ENCODE measurements at regions not wholly inside any gene's neighbourhood (a gene's known extent, or its start where the extent isn't known, plus 50 kb on each side); places are given as distances from the start of the nearest gene placed in this dataset.

- no peak for TF ChIP-seq CTCF (IDR thresholded peaks at IDR 0.05)
- Mint-ChIP-seq H3K4me1 (ENCODE audit: low read depth) (no peaks in the 10 kb centered on the region), H3K36me3 (ENCODE audit: low read depth) (no peaks in the 10 kb centered on the region), H3K4me3 (no peak overlapping the region), H3K27me3 (no peaks in the 10 kb centered on the region), H3K27ac (no peak overlapping the region), H3K9me3 (peaks cover 13% of the 10 kb centered on the region)
- no peak for DNase-seq
- no peak overlapping the region for H3K4me3 ChIP-seq (ENCODE audit: low read length)
- no peak for ATAC-seq (ENCODE audit: poor library complexity)
- H3K36me3 ChIP-seq (ENCODE audit: insufficient read depth, low read length): no peaks in the 10 kb centered on the region
- intact Hi-C loops (cut with DNase I, micrococcal nuclease): no loop called here
- CTCF ChIA-PET: no interaction called here
- no peaks in the 10 kb centered on the region for H3K4me1 ChIP-seq (ENCODE audit: insufficient read depth, low read length)
- no peaks in the 10 kb centered on the region for H3K27me3 ChIP-seq (ENCODE audit: control insufficient read depth in 1 of 2, insufficient read depth in 2 of 2, low read length in 2 of 2)
- H3K27ac ChIP-seq (ENCODE audit: low read depth in 1 of 2, low read length in 2 of 2): no peak overlapping the region
- POLR2A ChIA-PET: no interaction called here
- peaks cover 0 to 14% of the 10 kb centered on the region in 2 experiments for H3K9me3 ChIP-seq (ENCODE audit: control insufficient read depth in 1 of 2, insufficient read depth in 1 of 2, low read length in 2 of 2)
These were observed 730.7 kb downstream of the CDH11 start for GRCh38 chr16:64391063-64391600.

GRCh38 chr16:64390102-64390501 is 731.8 kb downstream of the CDH11 start:
- Mint-ChIP-seq H3K9me3 (peaks cover 15% of the 10 kb centered on the region), H3K4me3 (no peak overlapping the region), H3K36me3 (ENCODE audit: low read depth) (no peaks in the 10 kb centered on the region), H3K4me1 (ENCODE audit: low read depth) (no peaks in the 10 kb centered on the region), H3K27me3 (no peaks in the 10 kb centered on the region), H3K27ac (no peak overlapping the region)
- ChIA-PET POLR2A (no interaction called here), CTCF (no interaction called here)
- H3K4me1 ChIP-seq (ENCODE audit: insufficient read depth, low read length): no peaks in the 10 kb centered on the region
- intact Hi-C loops (cut with DNase I, micrococcal nuclease): no loop called here
- H3K36me3 ChIP-seq (ENCODE audit: insufficient read depth, low read length): no peaks in the 10 kb centered on the region
- no peak for DNase-seq
- H3K4me3 ChIP-seq (ENCODE audit: low read length): no peak overlapping the region
- no peak for TF ChIP-seq CTCF (IDR thresholded peaks at IDR 0.05)
- ATAC-seq (ENCODE audit: poor library complexity): no peak
- no peaks in the 10 kb centered on the region for H3K27me3 ChIP-seq (ENCODE audit: control insufficient read depth in 1 of 2, insufficient read depth in 2 of 2, low read length in 2 of 2)
- H3K9me3 ChIP-seq (ENCODE audit: control insufficient read depth in 1 of 2, insufficient read depth in 1 of 2, low read length in 2 of 2): peaks cover 0 to 16% of the 10 kb centered on the region in 2 experiments
- no peak overlapping the region for H3K27ac ChIP-seq (ENCODE audit: low read depth in 1 of 2, low read length in 2 of 2)

DNA sequence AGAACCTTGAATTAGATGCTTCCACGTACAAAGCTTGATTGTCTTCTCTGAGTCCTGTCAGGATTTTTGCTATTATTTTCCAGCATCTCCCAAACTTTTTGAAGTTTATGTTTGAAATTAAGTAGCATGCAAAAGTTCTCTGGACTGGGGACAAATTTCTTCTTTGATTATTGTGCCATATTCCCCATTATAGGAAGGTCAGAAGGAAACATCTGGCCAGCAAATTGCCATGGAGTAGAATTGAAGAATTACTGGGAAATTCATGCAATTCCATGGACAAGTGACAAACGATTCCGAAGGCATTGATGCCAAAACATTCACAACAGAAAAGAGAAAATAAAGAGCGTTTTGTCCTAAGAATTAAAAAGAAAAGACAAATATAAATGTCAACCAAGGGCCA is 737.2 kb downstream of the CDH11 start:
- ChIA-PET POLR2A (no interaction called here), CTCF (no interaction called here)
- no peak overlapping the region for H3K27ac Mint-ChIP-seq
- Histone ChIP-seq H3K4me3 (ENCODE audit: low read length) (no peak overlapping the region), H3K9me3 (ENCODE audit: control insufficient read depth in 1 of 2, insufficient read depth in 1 of 2, low read length in 2 of 2) (peaks cover 13 to 14% of the 10 kb centered on the region in 2 experiments), H3K36me3 (ENCODE audit: insufficient read depth, low read length) (no peaks in the 10 kb centered on the region), H3K27me3 (ENCODE audit: control insufficient read depth in 1 of 2, insufficient read depth in 2 of 2, low read length in 2 of 2) (no peaks in the 10 kb centered on the region), H3K4me1 (ENCODE audit: insufficient read depth, low read length) (no peaks in the 10 kb centered on the region), H3K27ac (ENCODE audit: low read depth in 1 of 2, low read length in 2 of 2) (no peak overlapping the region)
- no peak overlapping the region for H3K4me3 Mint-ChIP-seq
- no peaks in the 10 kb centered on the region for H3K4me1 Mint-ChIP-seq (ENCODE audit: low read depth)
- ATAC-seq (ENCODE audit: poor library complexity): no peak
- H3K9me3 Mint-ChIP-seq: peaks cover 21% of the 10 kb centered on the region
- no peaks in the 10 kb centered on the region for H3K36me3 Mint-ChIP-seq (ENCODE audit: low read depth)
- no peak for TF ChIP-seq CTCF (IDR thresholded peaks at IDR 0.05)
- no peaks in the 10 kb centered on the region for H3K27me3 Mint-ChIP-seq
- DNase-seq: no peak
- intact Hi-C loops (cut with DNase I, micrococcal nuclease): no loop called here

Measured in CD4-positive, alpha-beta T cell (primary cell).